Fibroblast of upper back skin (primary cell): ENCODE measurements at regions not wholly inside any gene's neighbourhood (a gene's known extent, or its start where the extent isn't known, plus 50 kb on each side); places are given as distances from the start of the nearest gene placed in this dataset.
"Not testable (repeated sequence)": the region's sequence is repeated elsewhere in the genome, so short reads cannot be mapped to it uniquely, and the experiment has no call there.

ENCODE experiments used
- DNase-seq: peaks from one replicate; pipeline ENCODE4 v3.0.0-alpha.2; 2013

- DNase-seq, result peak; percentile 93
Measured at GRCh38 chr4:17055788-17056187, 157.3 kb upstream of the LDB2 start.

- DNase-seq, result no peak
Measured at GRCh38 chr4:17045866-17046265, 147.4 kb upstream of the LDB2 start.

GRCh38 chr4:17038510-17039176 is 140.2 kb upstream of the LDB2 start:
- DNase-seq, result no peak

- peak; percentile 33 for DNase-seq
Measured at GRCh38 chr4:17033768-17034181, 135.3 kb upstream of the LDB2 start.

GRCh38 chr4:17033025-17033767 is 134.8 kb upstream of the LDB2 start:
- peak; percentile 38 for DNase-seq

GRCh38 chr4:17030543-17030942 is 132.1 kb upstream of the LDB2 start:
- DNase-seq, result peak; percentile 90

GRCh38 chr4:17029964-17030363 is 131.5 kb upstream of the LDB2 start:
- no peak for DNase-seq

GRCh38 chr4:17029432-17029831 is 131.0 kb upstream of the LDB2 start:
- no peak for DNase-seq

- peak; percentile 99 for DNase-seq
Measured at GRCh38 chr4:17027495-17027894, 129.1 kb upstream of the LDB2 start.

GRCh38 chr4:17024425-17024824 is 126.0 kb upstream of the LDB2 start:
- DNase-seq, result peak; percentile 67

GRCh38 chr4:17020901-17021300 is 122.5 kb upstream of the LDB2 start:
- no peak for DNase-seq

- DNase-seq, result no peak
Measured at GRCh38 chr4:17020451-17020850, 122.0 kb upstream of the LDB2 start.

GRCh38 chr4:17018621-17019020 is 120.2 kb upstream of the LDB2 start:
- not testable (repeated sequence) for DNase-seq

GRCh38 chr4:17018013-17018412 is 119.6 kb upstream of the LDB2 start:
- DNase-seq, result no peak

GRCh38 chr4:17013382-17014006 is 115.0 kb upstream of the LDB2 start:
- peak; percentile 84 for DNase-seq

- DNase-seq, result no peak
Measured at GRCh38 chr4:17012451-17012850, 114.0 kb upstream of the LDB2 start.

GRCh38 chr4:17010426-17011087 is 112.1 kb upstream of the LDB2 start:
- no peak for DNase-seq

- no peak for DNase-seq
Measured at GRCh38 chr4:17009871-17010367, 111.5 kb upstream of the LDB2 start.

- no peak for DNase-seq
Measured at GRCh38 chr4:17008834-17009345, 110.4 kb upstream of the LDB2 start.

- DNase-seq, result not testable (repeated sequence)
Measured at GRCh38 chr4:17003606-17004392, 105.4 kb upstream of the LDB2 start.

- peak; percentile 36 for DNase-seq
Measured at GRCh38 chr4:16995451-16995850, 97.0 kb upstream of the LDB2 start.
